Left ventricle myocardium superior (tissue), 1 donor: ENCODE measurements at regions not wholly inside any gene's neighbourhood (a gene's known extent, or its start where the extent isn't known, plus 50 kb on each side); places are given as distances from the start of the nearest gene placed in this dataset.

Source experiments
- ATAC-seq: fragments of 200-7000 bp; cut with Tn5 transposase; one replicate; pipeline ENCODE4 v1.9.1; 2020; ENCODE audit warnings: mild to moderate bottlenecking, moderate library complexity
- DNase-seq: peaks from one replicate; pipeline ENCODE4 v3.0.0-alpha.2; 2020
- intact Hi-C: fragments of 100-400 bp; cut with micrococcal nuclease; formaldehyde crosslinking; loops from one replicate; pipeline ENCODE4 v1.11.0; 2022
- donor health status: DM: no; HTN: yes; CAD: no; lungs with severe emphysema.

- intact Hi-C loops, result loop anchor here (10.0 kb wide), 1 partner anchor 596 kb away; no protein-coding TSS in a partner anchor
- DNase-seq (no peak), ATAC-seq (peak; percentile 84)
These were observed 231.2 kb upstream of the TPRG1 start for GRCh38 chr3:188940573-188940932.

DNA sequence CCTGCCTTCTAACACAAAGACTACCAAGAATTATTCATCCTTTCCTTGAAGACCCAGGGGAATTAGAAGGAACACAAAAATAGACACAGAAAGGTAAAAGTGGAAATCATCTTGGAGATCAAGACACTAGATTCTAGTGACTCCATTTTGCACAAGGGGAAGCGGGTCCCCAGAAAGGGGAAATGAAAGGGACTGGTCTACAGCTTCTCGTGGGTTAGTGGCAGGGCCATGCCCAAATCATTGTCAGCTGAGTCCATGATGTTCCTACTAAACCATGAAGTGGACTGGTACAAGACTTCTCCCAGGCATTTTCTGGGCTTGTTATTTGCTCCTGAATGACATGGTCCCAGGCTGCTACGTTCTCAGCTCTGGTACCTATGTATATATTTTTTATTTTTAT lies 230.7 kb upstream of the TPRG1 start:
- ATAC-seq (peak; percentile 59), DNase-seq (no peak)
- intact Hi-C loops, result loop anchor here (10.0 kb wide), 1 partner anchor 596 kb away; no protein-coding TSS in a partner anchor

DNA sequence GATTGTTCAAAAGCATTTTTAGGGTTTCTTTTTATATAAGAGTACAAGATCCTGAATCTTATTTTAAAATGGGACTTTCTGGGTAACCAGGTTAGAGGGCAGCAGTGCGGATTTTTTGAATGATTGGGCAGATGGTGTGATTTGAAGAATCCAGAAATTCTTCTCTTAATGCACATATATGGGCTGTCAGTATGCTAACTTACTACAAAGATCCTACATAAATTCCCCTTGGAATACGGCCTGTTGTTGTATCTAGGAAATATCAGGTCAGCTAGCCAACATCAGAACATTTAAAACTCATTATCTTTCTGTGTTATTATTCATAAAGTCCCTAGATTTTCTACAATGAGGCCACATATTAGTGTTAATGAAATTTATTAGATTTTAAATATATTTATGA lies 229.6 kb upstream of the TPRG1 start:
- no peak for ATAC-seq
- DNase-seq, result no peak
- intact Hi-C loops, result loop anchor here (10.0 kb wide), 1 partner anchor 597 kb away; no protein-coding TSS in a partner anchor

DNA sequence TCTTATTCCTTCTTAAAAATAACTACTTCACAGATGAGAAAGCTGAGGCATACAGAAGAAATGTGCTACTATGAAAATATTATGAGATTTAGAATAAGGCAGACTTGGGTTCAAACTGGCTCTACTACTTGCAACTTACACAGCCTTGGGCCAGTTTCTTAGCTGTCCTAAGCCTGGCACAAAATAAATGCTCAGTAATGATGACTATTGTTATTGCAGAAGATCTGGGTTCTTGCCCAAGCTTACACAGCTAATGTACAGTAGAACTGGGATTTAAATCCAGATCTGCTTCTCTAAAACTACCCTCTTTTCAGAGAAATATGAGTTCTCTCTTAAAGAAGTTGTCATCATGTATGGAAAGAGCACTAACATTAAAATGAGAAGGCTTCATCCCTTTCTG lies 228.2 kb upstream of the TPRG1 start:
- intact Hi-C loops, result loop anchor here (10.0 kb wide), 1 partner anchor 599 kb away; no protein-coding TSS in a partner anchor
- ATAC-seq, result no peak
- no peak for DNase-seq

- no peak for DNase-seq
- no peak for ATAC-seq
- intact Hi-C loops, result loop anchor here (10.0 kb wide), 1 partner anchor 599 kb away; no protein-coding TSS in a partner anchor
These were observed 227.7 kb upstream of the TPRG1 start for GRCh38 chr3:188944108-188944507.

GRCh38 chr3:188946351-188947240 lies 225.2 kb upstream of the TPRG1 start:
- no peak for DNase-seq
- intact Hi-C loops, result loop anchor here (10.0 kb wide), 1 partner anchor 602 kb away; no protein-coding TSS in a partner anchor
- no peak for ATAC-seq

DNA sequence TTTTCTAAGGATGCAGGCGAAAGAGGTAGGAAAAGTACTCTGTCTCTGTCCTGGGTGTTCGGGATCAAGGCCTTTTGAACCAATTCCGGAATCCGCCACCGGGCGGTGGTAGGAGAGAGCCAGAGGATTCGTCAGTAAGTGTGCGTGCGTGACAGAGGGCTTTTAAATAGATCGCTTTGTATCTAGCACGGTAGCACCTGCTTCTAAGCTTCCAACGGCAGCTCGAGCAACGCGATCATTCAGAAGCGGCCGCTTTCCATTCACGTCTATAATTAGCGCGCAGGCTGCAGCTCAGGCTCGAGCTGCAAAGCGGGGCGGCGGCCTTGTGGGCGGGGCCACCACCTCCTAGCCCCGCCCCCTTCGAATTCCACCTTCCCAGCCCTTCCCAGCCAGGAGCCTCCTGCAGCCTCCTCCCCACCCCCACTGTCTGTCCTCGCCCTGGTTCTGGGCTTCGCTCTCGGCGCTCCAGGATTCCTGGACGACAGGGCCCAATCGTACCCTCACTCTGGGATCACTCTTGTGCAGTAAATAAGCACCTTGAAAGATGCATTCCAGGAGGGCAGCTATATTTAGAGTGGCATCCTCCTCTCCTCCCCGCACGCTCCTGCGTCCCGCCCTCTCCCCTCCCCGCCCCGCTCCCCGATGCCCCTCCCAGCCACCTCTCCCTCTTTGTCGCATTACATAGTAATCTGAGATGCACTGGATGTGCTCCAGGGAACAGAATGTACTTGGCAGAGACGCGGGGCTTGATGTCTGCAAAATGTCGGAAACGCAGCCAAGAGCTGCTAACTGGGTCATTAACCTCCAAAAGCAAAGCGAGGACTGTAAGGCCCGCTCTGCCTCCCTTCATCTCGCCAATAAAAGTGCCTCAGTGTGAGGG lies 224.1 kb upstream of the TPRG1 start:
- peak; percentile 91 for ATAC-seq
- intact Hi-C loops, result loop anchor here (10.0 kb wide), 1 partner anchor 603 kb away; no protein-coding TSS in a partner anchor

GRCh38 chr3:188948281-188948996 lies 223.3 kb upstream of the TPRG1 start:
- ATAC-seq (peak; percentile 3), DNase-seq (no peak)
- intact Hi-C loops, result loop anchor here (10.0 kb wide), 1 partner anchor 604 kb away; no protein-coding TSS in a partner anchor

More for the DNA sequence above, 224.1 kb upstream of the TPRG1 start:
- DNase-seq, result peak; percentile 93

- DNase-seq, result no peak
- intact Hi-C loops, result loop anchor here (10.0 kb wide), 1 partner anchor 604 kb away; no protein-coding TSS in a partner anchor
- no peak for ATAC-seq
These were observed 222.8 kb upstream of the TPRG1 start for GRCh38 chr3:188948997-188949389.

GRCh38 chr3:188949456-188949855 lies 222.3 kb upstream of the TPRG1 start:
- DNase-seq (no peak), ATAC-seq (no peak)
- intact Hi-C loops, result loop anchor here (10.0 kb wide), 1 partner anchor 605 kb away; no protein-coding TSS in a partner anchor

DNA sequence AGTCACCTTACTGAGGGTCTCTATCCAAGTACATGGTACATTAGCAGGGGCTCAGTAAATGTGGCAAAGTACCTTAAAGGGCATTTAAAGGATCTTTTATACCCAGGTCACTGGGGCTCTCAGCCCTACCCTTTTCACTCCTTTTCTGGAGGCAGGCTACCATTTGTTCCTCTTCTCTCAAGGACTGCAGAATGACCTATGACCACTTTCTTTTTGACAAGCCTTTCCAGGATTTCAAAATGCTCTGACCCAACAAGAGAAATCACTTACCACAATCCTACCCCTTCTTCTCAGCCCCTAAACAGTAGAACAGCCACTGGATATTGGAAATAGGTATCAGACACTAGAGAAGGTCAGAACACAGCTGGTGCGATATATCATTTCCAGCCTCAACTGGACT lies 221.8 kb upstream of the TPRG1 start:
- ATAC-seq (no peak), DNase-seq (no peak)
- intact Hi-C loops, result loop anchor here (10.0 kb wide), 2 partner anchors 195 to 605 kb away; no protein-coding TSS in a partner anchor

GRCh38 chr3:188950832-188951489 lies 220.8 kb upstream of the TPRG1 start:
- intact Hi-C loops, result loop anchor here (10.0 kb wide), 1 partner anchor 194 kb away; no protein-coding TSS in a partner anchor
- ATAC-seq (peak; percentile 14), DNase-seq (peak; percentile 65)

GRCh38 chr3:188951734-188952133 lies 220.0 kb upstream of the TPRG1 start:
- ATAC-seq, result no peak
- no peak for DNase-seq
- intact Hi-C loops, result loop anchor here (10.0 kb wide), 1 partner anchor 193 kb away; no protein-coding TSS in a partner anchor

GRCh38 chr3:188954590-188955208 lies 217.1 kb upstream of the TPRG1 start:
- DNase-seq (peak; percentile 85), ATAC-seq (peak; percentile 79)
- intact Hi-C loops, result loop anchor here (2.0 to 10.0 kb wide), 2 partner anchors 190 to 1214 kb away; no protein-coding TSS in a partner anchor

- ATAC-seq (peak; percentile 70), DNase-seq (no peak)
- intact Hi-C loops, result loop anchor here (2.0 to 10.0 kb wide), 2 partner anchors 189 to 1215 kb away; no protein-coding TSS in a partner anchor
These were observed 215.9 kb upstream of the TPRG1 start for GRCh38 chr3:188955919-188956318.

DNA sequence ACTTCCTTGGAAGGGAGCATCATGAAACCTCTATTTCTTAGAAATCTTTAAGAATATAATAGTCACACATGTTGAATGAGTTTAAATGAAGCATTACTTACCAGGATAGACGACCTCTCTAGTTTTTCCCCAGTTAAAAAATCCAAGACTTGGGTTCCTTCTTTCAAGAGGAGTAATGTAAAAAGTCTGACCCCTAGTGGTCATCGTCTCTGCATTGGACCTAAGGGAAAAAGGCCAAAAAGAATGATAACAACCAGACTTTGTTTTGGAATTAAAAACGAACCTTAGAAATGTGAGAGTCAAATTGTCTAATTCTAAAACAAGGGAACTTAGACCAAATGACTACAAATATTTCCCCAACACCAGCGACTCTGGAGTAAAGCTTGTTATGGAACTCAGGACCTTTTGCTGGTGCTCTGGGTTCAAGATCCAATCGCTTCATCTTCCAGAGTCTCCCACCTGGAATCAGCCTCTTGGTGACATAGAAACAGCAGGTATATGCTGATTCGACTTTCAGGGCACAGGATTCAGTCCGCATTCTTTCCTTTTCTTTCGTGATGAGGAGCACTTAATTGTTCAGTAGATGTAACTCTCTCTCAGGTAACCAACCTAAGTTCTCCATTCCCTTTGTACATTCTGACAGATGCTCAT lies 214.8 kb upstream of the TPRG1 start:
- intact Hi-C loops, result loop anchor here (10.0 kb wide), 1 partner anchor 188 kb away; no protein-coding TSS in a partner anchor
- DNase-seq, result no peak
- ATAC-seq, result peak; percentile 54

DNA sequence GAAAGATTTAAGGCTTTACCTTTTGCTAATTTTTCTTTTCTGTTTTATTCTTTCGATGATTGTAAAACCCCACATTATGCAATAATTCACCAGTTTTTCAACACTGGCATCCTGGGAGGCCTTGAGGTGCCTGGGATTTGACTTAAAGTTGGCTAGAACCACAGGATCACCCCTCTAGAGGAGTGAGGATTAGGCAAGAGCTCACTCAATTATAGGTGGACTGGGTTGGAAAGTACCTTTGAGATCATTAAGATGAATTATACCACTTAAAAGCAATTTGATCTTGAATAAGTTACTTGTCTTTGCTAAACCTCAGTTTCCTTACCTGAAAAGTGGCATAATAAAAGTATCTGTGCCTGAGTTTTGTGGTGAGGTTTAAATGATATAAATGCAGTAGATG lies 212.8 kb upstream of the TPRG1 start:
- no peak for DNase-seq
- ATAC-seq, result no peak
- intact Hi-C loops, result loop anchor here (10.0 kb wide), 1 partner anchor 186 kb away; no protein-coding TSS in a partner anchor
